ENCODE measurements at regions not wholly inside any gene's neighbourhood (a gene's known extent, or its start where the extent isn't known, plus 50 kb on each side); places are given as distances from the start of the nearest gene placed in this dataset.
A peak's percentile ranks its signal among the peaks of the same experiment; 100 is the strongest.
"Not testable (repeated sequence)": the region's sequence is repeated elsewhere in the genome, so short reads cannot be mapped to it uniquely, and the experiment has no call there.

GRCh38 chr14:58961045-58961731 is 227.3 kb upstream of the DAAM1 start:
- no peak for DNase-seq

- DNase-seq, result no peak
Observed at GRCh38 chr14:58963873-58964597, 224.4 kb upstream of the DAAM1 start.

GRCh38 chr14:58964598-58964928 is 223.9 kb upstream of the DAAM1 start:
- no peak for DNase-seq

GRCh38 chr14:58965601-58966000 is 222.9 kb upstream of the DAAM1 start:
- DNase-seq, result no peak

GRCh38 chr14:58966997-58967396 is 221.5 kb upstream of the DAAM1 start:
- DNase-seq, result no peak

- no peak for DNase-seq
Observed at GRCh38 chr14:58969951-58970751, 218.3 kb upstream of the DAAM1 start.

GRCh38 chr14:58972233-58973017 is 216.0 kb upstream of the DAAM1 start:
- no peak for DNase-seq

GRCh38 chr14:58977366-58977765 is 211.1 kb upstream of the DAAM1 start:
- DNase-seq, result peak; percentile 36

GRCh38 chr14:58978343-58978742 is 210.1 kb upstream of the DAAM1 start:
- DNase-seq, result no peak

GRCh38 chr14:58979325-58979724 is 209.1 kb upstream of the DAAM1 start:
- no peak for DNase-seq

GRCh38 chr14:58981840-58982239 is 206.6 kb upstream of the DAAM1 start:
- no peak for DNase-seq

GRCh38 chr14:58985786-58986185 is 202.7 kb upstream of the DAAM1 start:
- DNase-seq, result no peak

GRCh38 chr14:58987591-58987990 is 200.9 kb upstream of the DAAM1 start:
- no peak for DNase-seq

GRCh38 chr14:58992935-58993334 is 195.5 kb upstream of the DAAM1 start:
- no peak for DNase-seq

GRCh38 chr14:58994130-58994529 is 194.3 kb upstream of the DAAM1 start:
- no peak for DNase-seq

GRCh38 chr14:59004012-59004411 is 184.5 kb upstream of the DAAM1 start:
- peak; percentile 5 for DNase-seq

GRCh38 chr14:59006179-59006578 is 182.3 kb upstream of the DAAM1 start:
- not testable (repeated sequence) for DNase-seq

GRCh38 chr14:59009967-59010366 is 178.5 kb upstream of the DAAM1 start:
- DNase-seq, result no peak

GRCh38 chr14:59013672-59014298 is 174.7 kb upstream of the DAAM1 start:
- peak; percentile 42 for DNase-seq

GRCh38 chr14:59015482-59015881 is 173.0 kb upstream of the DAAM1 start:
- no peak for DNase-seq

GRCh38 chr14:59017285-59017965 is 171.0 kb upstream of the DAAM1 start:
- DNase-seq, result no peak

GRCh38 chr14:59018460-59018859 is 170.0 kb upstream of the DAAM1 start:
- no peak for DNase-seq

Measured in HCEC 1CT (cell line).